Stimulated activated CD8-positive, alpha-beta memory T cell treated with anti-CD3 and anti-CD28 coated beads, Interleukin-7, amount 100 ng/mL, for 1 hour (primary cell): ENCODE measurements at regions not wholly inside any gene's neighbourhood (a gene's known extent, or its start where the extent isn't known, plus 50 kb on each side); places are given as distances from the start of the nearest gene placed in this dataset.

ENCODE experiments used
- DNase-seq, 2 donors: peaks; one replicate each; pipeline ENCODE4 v3.0.0-alpha.2; 2020; ENCODE audit warnings: low read depth in 2 of 2

DNA sequence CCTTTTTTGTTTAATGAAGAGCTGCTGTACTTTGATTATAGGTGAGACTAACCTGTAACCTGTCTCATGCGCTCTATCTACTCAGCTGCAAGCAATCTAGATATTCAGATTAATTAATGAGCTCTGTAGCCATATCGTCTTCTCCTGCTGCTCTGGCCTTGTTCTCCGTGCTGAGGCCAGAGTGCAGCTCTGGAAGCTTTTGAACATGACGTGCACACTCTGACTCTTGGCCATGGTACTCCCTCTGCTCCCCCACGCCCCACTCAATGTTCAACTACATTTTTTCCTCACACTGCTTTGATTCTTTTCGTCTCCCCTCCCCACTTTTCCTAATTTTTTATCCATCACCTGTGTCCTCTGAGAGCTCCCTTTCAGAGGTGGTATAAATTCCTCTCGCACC lies 751.8 kb downstream of the FGF9 start:
- DNase-seq, result no peak

DNA sequence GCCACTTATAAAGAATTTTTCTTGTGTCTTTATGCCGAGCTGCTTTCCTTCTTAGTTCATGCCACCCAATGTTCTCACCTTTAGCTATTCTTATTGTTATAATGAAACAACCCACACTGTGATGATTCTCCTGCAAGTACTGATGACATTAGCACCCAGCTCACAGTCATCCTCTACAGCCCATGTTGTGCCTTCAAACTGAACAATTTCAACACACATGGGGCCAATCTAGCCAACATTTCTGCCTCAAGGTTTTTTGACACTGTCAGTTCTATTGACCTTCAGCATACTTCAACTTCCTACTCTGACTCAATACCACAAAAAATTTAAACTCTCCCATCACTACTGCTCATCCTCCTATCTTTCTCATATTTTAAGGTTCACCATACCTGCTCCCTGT lies 752.4 kb downstream of the FGF9 start:
- no peak for DNase-seq

DNA sequence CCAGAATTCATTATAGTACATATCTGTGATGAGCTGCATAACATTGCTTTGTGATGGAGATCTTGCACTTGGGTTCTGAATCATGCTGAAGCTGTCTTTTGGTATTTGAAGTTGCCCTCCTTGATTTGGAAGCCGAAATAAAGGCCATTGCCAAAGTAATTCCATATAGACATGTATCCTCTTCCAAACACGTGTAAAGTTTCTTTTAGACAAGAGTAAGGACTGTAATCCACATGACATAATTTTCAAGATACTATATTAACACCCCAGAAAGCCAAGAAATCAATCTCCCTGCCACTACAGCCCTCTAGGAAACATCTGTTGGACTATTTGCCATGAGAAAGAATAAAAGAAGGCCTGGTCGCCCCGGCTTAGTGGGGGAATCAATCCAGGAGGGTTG lies 754.2 kb downstream of the FGF9 start:
- no peak for DNase-seq

DNA sequence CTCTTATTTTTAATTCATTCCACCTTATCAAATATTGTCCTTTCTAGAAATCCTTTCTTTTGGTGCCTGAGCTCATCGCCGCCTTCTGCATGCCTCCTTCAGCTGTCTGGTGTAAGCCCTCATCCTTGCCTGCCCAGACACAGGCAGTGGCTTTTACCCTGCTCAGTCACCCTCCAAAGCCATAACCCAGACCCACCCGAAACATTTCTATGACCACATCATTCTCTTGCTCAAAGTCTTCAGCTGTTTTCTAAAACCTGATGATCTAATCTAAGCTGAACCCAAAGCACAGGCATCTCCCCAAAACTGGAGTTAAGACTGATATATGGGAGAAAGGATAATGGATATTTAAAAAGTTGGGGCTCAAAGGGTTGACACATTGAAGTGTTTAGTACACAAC lies 753.7 kb upstream of the SGCG start:
- no peak for DNase-seq

DNA sequence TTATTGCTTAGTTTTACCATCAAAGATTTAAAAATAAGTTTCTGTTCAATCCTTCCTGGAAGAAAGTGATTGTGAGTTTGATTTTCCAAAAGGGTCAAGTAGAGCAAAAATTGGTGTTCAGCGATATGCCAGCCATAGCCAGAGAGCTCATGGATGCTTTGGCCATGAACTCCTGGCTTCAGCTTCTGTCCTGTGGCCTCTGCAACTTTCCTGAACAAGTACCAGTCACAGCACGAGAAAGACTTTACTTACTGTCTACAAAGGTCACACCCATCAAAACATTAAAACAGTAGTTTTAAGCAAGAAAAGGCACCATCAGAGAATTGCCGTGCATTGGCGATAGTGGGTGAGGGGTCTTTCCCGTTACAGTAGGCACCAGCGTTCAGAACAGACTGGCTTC lies 753.0 kb upstream of the SGCG start:
- no peak for DNase-seq

DNA sequence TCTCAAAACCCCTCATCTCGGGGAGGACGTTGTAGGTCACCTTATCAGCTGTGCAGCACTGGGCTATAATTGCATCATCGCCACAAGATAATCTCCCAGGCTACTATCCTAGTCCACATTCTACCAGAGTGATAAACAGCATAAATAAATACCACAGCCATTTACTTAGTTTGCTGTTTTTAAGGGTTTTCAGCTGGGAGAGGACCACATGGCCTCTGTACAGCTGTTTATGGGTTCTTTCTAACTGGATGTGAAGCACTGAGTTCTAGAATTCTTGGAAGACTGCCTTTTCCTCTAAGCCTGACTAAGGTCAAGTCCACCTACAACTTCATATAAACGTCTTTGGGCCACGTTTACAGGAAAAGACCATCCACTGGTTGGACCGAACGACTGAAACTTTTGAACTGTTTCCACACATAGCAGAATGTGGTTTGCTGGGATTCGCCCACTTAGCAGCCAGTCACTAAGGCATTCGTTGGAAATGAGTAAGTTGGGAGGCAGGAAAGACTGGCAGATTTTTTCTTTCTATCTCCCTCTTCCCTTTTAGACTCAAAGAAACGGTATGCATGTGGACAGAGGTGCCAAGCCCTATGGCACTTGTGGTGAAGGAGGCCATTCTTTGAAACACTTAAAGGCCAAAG lies 752.5 kb upstream of the SGCG start:
- no peak for DNase-seq

DNA sequence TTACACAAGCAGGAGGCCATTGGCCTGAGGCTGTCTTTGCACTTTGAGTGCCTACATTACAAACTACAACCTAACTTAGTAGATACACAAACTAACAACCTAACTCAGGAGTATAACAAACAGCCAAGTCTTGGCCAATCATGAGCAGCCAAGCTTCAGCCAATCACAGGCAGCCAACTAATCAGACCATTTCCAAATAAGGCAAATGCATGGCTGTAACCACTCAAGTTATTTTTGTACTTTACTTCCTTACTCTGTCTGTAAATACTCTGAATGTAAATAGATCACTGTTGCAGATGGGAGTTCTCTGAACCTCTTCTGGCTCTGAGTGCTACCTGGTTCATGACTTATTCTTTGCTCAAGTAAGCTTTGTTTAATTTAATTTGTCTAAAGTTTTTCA lies 748.1 kb upstream of the SGCG start:
- DNase-seq, result no peak

DNA sequence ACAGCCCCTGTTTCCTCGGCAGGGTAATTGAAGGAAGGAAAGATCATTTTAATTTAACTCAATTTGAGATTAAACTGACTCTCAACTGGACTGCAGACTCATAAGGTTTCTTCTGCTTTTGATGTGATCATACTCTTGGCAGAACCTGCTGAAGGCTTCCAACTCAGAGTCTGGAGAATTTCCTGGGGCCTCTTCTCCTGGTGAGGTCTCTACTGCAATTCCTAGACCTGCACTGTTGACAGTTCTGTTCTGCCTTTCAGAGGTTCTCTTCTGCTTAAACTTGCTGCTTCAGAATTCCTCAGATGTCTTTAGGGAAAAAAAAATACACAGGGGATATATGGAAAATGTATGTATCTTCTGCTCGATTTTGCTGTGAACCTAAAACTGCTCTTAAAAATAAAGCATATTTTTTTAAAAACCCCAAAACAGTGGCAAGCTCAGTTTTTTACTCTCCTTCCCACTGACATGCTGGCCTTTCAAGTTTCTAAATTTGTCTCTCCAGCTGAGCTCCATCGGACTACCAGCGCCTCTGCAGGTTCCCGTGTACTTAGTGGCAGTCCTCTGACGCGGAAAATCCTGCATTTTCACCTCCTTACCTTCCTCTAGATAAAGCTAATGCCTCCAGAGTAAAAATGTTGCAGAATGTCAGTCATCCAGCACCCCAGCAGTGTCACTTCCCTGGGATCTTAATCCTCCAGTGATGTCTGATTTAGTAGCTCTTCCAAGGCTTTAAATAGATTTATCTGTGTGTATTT lies 733.5 kb upstream of the SGCG start:
- DNase-seq, result no peak

DNA sequence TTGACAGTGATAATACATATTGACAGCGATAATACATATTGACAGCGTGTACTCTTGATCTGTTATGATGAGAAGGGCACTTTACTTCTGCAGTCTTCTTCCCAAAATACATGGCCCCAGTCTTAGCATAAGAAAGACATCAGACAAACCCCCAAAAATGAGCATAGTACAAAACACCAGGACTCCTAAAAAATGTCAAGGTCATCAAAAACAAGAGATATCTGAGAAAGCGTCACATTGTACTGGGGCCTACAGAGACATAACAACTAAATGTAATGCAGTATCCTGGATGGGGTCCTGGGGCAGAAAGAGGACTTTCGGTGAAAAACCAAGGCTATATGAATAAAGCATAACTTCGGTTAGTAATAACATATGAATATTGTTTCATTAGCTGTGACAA lies 731.5 kb upstream of the SGCG start:
- no peak for DNase-seq

DNA sequence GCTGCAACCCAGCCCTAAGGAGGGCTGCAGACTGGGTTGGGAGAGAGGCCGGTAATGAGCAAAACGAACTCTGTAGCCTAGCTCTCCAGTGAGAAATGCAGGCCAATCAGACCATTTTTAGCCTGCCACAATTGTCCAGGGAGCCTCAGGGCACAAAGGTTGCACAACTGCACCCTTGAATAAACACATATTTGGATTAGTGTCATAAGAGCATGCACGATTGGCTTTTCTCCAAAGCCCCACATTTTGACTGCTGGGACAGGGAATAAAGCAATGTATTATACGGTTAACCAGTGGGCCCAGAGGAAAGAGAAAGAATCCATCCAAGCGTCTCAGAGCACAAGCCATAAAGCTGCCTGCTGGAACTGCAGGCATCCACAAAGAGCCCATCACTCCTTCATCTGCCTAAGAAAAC lies 729.4 kb upstream of the SGCG start:
- DNase-seq, result no peak

DNA sequence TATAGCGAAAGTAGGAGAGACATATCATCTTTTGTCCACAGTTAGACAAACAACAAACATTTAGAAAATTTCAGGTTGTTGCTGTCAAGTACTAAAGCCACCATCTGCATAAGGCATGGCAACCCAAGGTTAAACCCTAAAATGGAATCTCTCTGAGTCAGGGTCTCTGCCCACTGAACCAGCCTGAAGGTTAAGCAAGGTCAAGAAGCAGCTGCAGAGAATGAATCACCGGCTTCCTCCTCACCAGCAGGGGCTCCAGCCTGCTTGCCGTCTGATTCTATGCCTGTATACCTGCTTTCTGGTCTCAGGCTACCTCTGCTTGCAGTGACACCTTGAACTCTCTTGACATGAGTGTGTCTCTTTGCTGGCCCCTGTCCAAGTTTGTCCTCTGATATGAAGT lies 726.2 kb upstream of the SGCG start:
- DNase-seq, result no peak

DNA sequence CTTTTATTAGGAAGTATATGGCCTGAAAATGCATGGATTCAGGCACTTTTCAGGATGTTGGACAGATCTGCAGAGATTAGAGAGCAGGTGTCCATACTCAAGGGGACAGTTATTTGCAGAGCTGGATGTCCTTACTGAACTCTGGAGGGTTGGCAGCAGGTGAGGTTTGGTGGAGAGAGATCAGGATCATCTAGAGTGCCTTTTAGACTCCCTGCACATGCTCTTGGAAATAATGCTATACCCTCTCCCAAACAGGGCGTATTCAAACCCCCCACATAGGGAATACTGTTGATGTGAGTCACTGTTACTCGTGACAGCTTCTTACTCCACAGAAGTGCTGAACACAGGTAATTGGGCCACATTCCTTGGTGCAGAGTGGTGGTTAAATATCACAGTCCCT lies 725.7 kb upstream of the SGCG start:
- DNase-seq, result no peak

DNA sequence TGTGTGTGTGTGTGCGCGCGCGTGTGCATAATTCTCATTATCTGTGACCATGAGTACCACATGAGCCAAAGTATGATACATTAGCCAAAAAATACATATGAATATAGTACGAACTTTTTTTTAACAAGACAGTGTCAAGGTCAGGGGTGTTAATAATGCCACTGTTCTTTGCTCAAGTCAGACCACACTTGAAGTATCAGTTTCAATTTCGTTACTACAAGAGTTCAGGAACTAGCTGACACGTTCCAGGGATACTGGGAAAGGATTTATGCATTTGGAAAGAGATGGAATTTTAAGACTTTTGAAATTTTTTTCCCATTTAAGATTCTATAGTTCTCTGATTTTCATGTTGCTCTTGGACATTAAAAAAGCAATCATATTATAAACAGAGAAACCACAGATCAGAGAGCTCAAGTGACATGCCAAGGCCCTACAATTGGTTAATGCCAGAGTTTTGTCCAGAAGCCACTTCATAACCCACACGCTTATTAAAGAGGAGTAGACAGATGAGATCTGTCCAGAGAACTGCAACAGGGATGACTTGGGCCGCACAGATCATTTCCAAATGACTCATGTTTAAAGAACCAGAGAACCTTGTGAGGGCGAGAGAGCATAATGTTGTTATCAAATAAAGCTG lies 718.8 kb upstream of the SGCG start:
- DNase-seq, result no peak

DNA sequence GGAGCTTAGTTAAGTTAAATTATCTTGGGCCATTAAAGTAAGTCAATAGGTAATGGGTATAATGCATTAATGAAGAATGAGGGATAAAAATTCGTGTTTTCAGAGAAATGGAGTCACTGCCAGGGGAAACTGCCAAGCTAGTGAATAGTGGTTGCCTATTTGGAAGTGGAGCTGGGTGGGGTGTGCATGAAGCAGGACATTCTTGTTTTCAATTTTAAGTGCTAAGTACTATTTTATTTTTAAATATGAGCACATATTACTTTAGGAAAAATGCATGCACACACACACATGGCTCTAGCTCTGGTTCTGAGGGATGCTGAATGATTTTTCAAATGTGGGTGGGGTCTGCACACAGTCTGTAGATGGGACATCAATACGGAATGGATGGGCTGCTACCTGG lies 717.7 kb upstream of the SGCG start:
- no peak for DNase-seq

DNA sequence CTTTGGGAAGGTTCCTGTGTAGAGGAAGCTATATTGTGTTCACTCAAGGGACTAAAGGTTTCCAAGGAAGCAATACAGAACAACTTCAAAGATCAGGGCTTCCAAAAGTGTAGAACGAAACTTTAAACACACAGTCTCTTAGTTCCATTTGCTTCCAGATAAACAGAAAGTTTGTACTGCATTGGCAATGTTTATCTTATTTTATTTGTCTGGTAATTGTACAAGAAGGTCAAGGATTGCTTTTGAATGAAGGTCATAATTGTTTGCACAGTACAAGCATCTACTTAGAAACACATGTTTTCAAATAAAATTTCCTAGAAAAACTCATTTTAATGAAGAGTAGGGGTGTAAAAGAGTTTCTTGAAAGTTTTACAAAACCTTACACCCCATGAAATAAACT lies 712.7 kb upstream of the SGCG start:
- DNase-seq, result no peak

DNA sequence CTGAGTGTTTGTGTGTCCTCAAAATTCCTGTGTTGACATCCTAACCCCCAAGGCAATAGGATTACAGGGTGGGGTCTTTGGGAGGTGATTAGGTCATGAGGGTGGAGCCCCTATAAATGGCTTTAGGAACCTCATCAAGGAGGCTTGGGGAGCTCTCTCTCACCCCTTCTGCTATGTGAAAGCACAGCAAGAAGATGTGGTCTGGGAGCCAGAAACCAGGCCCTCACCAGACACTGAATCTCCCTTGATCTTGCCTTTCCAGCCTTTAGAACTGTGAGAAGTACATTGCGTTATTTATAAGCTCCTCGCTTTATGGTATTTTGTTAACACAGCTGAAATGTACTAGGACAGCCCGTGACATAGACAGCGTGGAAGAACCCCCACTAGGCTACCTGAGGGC lies 712.0 kb upstream of the SGCG start:
- DNase-seq, result no peak

DNA sequence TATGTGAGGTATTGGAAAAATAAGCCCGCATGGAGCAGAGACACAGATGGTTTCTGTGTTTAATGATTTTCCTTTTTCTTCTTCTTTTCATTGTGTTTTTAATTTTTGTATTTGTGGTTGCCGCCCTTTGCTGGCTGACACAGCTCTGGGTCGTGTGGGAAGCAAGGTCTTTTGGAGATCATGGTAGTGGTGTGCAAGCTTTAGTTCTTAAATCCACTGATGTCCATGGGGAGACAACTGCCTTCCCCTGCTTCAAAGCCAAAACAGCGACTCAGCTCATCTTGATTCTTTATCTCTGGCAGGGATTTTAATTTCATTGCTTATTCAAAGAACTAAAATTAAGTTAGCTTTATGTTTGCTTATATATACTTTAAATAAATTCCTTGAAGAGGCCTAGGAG lies 711.3 kb upstream of the SGCG start:
- no peak for DNase-seq

DNA sequence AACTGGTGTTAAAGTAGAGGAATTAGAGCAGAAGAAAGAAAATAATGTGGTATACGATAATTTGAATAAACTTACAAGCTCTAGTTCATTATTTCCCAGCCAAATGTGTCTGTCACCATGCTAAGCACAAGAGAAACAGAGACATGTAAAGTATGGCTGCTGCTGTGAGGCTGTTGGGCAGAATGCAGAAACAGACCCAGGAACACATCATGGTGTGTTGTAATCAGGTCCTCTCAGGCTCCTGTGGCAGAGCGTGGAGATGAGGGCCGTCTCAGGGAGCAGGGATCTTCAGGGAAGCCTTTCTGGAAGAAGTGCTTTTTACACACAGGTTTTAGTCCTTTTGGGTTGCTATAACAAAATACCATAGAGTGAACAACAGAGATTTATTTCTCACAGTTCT lies 710.7 kb upstream of the SGCG start:
- no peak for DNase-seq

DNA sequence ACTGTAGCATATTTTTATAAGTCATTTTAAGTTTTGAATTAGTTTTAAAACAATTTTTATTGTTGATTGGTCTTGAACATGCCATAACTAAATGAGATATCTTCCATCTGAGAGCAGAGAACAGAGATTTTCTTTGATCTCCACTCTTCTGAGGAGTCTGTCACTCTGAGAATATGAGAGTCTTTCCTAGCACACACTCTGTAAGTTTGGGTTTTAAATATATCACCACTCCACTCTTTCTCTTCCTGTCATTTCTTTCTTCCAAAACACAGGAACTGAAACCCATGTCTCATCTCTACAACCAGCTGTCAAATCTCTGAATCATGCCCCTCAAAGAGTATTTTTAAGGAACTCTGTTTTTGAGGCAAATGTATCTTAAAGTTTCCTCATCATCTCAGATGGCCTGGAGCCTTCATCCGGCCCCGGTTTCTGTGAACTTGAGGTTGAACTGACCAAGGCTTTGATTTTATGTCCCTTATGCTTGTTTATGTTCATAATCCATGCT lies 698.2 kb upstream of the SGCG start:
- no peak for DNase-seq

DNA sequence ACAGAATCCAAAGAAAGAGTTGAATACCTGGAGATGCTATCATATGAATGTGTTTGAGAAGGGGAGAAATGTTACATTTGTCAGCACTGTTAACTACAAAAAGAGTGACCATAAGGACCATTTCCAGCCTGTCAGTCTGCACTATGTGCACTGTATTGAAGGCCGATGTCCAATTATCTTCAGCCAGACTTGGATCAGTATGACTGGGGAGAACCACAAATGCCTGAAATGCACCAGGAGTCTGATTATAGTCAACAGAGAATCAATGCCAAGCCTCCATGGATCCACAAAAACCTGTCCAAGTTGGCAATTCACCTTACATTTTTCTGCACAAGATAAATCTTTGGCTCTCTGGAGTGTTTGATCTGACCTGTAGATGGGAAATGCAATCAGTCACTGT lies 697.5 kb upstream of the SGCG start:
- DNase-seq, result no peak

DNA sequence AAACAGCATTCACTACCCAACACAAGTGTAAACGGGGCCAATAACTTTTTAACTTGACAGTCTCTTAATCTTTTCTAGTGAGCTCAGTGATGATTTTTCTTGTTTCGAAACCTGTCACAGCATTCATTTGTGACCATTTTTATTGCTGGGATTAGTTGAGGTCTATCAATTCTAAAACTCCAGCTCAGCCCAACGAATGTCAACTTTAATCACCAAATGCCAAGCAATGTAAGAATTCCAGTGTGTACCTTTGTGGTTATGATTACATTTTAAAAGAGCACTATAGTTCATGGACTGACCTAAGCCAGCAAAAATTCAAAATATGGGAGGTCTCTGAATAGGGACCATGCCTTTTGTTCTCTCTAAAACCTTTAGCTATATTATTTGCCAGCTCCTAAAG lies 694.3 kb upstream of the SGCG start:
- DNase-seq, result no peak

DNA sequence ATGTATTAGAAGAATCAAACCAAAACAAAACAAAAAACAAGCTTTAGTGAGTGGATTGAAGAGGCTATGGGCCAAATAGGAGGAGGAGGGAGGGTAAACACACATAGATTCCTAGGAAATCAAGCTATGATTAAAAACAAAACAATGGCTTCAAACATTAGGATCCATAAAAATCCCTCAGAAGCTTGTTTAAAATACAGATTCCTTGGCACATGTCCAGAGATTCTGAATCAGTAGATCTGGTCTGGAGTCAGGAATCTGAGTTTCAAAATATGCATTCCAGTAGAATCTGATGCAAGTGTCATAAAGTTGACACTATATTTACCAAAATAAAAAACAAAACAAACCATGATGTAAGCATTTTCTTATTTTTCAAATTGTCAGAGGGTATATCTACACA lies 692.8 kb upstream of the SGCG start:
- DNase-seq, result no peak

DNA sequence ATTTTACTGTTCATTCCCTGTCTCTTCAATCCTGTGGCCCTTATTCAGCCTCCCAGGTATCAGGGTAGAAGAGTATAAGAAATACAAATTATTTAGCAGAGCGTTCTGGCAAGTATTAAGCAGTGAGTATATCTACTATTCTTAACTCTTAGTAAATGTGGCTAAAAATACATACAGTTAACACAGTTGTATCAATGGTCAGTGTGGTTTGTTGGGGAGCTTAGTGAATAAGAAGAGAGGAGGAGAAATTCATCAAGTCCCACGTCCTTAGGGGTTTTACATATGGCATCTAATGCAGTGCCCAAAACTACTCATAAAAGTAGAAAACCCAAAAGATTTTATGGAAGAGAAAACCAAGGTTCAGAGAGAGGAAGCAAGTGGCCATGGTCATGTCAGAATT lies 691.0 kb upstream of the SGCG start:
- DNase-seq, result no peak
